ENCODE measurements at regions not wholly inside any gene's neighbourhood (a gene's known extent, or its start where the extent isn't known, plus 50 kb on each side); places are given as distances from the start of the nearest gene placed in this dataset.

- TF ChIP-seq CTCF (conservative IDR thresholded peaks at IDR 0.05) = no peak
Observed at GRCh38 chr13:73411067-73411809, 352.4 kb downstream of the KLF5 start.

GRCh38 chr13:73406454-73406853 is 347.6 kb downstream of the KLF5 start:
- no peak overlapping the region for H3K27ac ChIP-seq
- TF ChIP-seq CTCF (conservative IDR thresholded peaks at IDR 0.05) = no peak

More at GRCh38 chr13:73411067-73411809, 352.4 kb downstream of the KLF5 start:
- H3K27ac ChIP-seq = no peak overlapping the region

GRCh38 chr13:73404581-73404980 is 345.8 kb downstream of the KLF5 start:
- no peak overlapping the region for H3K27ac ChIP-seq
- TF ChIP-seq CTCF (conservative IDR thresholded peaks at IDR 0.05) = no peak

GRCh38 chr13:73403355-73404120 is 344.7 kb downstream of the KLF5 start:
- no peak for TF ChIP-seq CTCF (conservative IDR thresholded peaks at IDR 0.05)
- no peak overlapping the region for H3K27ac ChIP-seq

GRCh38 chr13:73401769-73402168 is 343.0 kb downstream of the KLF5 start:
- no peak for TF ChIP-seq CTCF (conservative IDR thresholded peaks at IDR 0.05)
- no peak overlapping the region for H3K27ac ChIP-seq

- peak overlapping the region; percentile 66 for H3K27ac ChIP-seq
- no peak for TF ChIP-seq CTCF (conservative IDR thresholded peaks at IDR 0.05)
Observed at GRCh38 chr13:73399347-73400216, 340.8 kb downstream of the KLF5 start.
